GM12892 (cell line): ENCODE measurements at regions not wholly inside any gene's neighbourhood (a gene's known extent, or its start where the extent isn't known, plus 50 kb on each side); places are given as distances from the start of the nearest gene placed in this dataset.

Experiments used
- DNase-seq: peaks from one replicate; pipeline ENCODE4 v3.0.0; 2011; ENCODE audit not compliant: insufficient read length
- FAIRE-seq: peaks from 2 replicates; lab custom pipeline; 2011; peaks lifted over from hg19 to GRCh38; lab: Jason Lieb, UNC
- POLR2A ChIP-seq: IDR thresholded peaks from 2 replicates; pipeline ENCODE4 v1.6.1; 2011; ENCODE audit warnings: low read depth, low read length, control low read depth
- POLR2AphosphoS5 ChIP-seq: IDR thresholded peaks from 2 replicates; pipeline ENCODE4 v1.6.1; 2011; ENCODE audit warnings: low read depth, low read length, control low read depth
- TAF1 ChIP-seq: IDR thresholded peaks from 2 replicates; pipeline ENCODE4 v1.6.1; 2011; ENCODE audit warnings: low read depth, mild to moderate bottlenecking, control low read depth, low read length, borderline replicate concordance

- TF ChIP-seq POLR2A (no peak), TAF1 (no peak), POLR2AphosphoS5 (no peak)
- FAIRE-seq (no peak), DNase-seq (no peak)
These were observed 239.2 kb downstream of the ATG4C start for GRCh38 chr1:63023171-63023570.

GRCh38 chr1:63023637-63024036 is 239.7 kb downstream of the ATG4C start:
- no peak for FAIRE-seq
- TF ChIP-seq POLR2A (no peak), TAF1 (no peak), POLR2AphosphoS5 (no peak)
- no peak for DNase-seq

GRCh38 chr1:63024132-63024531 is 240.2 kb downstream of the ATG4C start:
- TF ChIP-seq POLR2AphosphoS5, result no peak
- TF ChIP-seq TAF1, result no peak
- no peak for FAIRE-seq

GRCh38 chr1:63027176-63027575 is 243.2 kb downstream of the ATG4C start:
- TF ChIP-seq POLR2A (no peak), POLR2AphosphoS5 (no peak), TAF1 (no peak)
- no peak for FAIRE-seq
- DNase-seq, result no peak

More at GRCh38 chr1:63024132-63024531, 240.2 kb downstream of the ATG4C start:
- no peak for DNase-seq

- DNase-seq (no peak), FAIRE-seq (no peak)
- TF ChIP-seq POLR2A (no peak), TAF1 (no peak), POLR2AphosphoS5 (no peak)
These were observed 248.2 kb downstream of the ATG4C start for GRCh38 chr1:63032171-63032570.

GRCh38 chr1:63033211-63033610 is 249.3 kb downstream of the ATG4C start:
- DNase-seq (no peak), FAIRE-seq (no peak)
- TF ChIP-seq TAF1 (no peak), POLR2AphosphoS5 (no peak), POLR2A (no peak)

DNA sequence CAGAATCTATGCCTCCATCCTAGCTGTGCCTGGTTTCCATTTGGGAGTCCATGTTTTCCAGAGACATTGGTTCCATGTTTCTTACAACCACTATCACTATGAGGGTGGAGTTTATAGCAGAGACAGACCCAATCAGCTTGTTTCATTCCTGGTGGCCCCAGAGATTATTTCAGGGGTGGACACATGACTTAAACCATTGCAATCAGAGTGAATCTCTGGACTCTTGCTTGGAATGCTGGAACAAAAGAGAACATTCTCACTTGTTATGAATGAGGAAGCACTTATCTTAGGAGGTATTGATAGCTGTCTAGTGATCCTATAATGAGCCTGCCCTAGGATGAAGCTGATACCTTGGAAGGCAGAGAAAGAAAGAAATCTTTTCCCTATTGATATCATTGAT is 250.3 kb downstream of the ATG4C start:
- FAIRE-seq (no peak), DNase-seq (no peak)
- no peak for TF ChIP-seq POLR2A
- TF ChIP-seq TAF1, result no peak
- TF ChIP-seq POLR2AphosphoS5, result no peak

DNA sequence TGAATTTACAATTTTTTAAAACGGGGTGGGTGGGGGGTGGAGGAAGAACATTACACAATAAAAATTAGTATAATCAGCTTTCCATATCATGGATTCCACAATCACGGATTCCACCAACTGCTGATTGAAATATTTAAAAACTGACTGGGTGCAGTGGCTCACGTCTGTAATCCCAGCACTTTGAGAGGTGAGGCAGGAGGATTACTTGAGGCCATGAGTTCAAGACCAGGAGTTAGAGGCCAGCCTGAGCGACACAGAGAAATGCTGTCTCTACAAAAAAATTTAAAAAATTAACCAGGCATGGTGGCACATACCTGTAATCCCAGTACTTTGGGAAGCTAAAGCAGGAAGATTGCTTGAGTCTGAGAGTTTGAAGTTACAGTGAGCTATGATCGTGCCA is 254.7 kb downstream of the ATG4C start:
- DNase-seq, result no peak
- no peak for FAIRE-seq

GRCh38 chr1:63041660-63042059 is 257.7 kb downstream of the ATG4C start:
- TF ChIP-seq POLR2AphosphoS5, result no peak
- no peak for TF ChIP-seq TAF1
- TF ChIP-seq POLR2A, result no peak
- FAIRE-seq, result no peak
- DNase-seq, result no peak

More for the DNA sequence above, 254.7 kb downstream of the ATG4C start:
- TF ChIP-seq POLR2AphosphoS5, result no peak
- no peak for TF ChIP-seq TAF1
- TF ChIP-seq POLR2A, result no peak

DNA sequence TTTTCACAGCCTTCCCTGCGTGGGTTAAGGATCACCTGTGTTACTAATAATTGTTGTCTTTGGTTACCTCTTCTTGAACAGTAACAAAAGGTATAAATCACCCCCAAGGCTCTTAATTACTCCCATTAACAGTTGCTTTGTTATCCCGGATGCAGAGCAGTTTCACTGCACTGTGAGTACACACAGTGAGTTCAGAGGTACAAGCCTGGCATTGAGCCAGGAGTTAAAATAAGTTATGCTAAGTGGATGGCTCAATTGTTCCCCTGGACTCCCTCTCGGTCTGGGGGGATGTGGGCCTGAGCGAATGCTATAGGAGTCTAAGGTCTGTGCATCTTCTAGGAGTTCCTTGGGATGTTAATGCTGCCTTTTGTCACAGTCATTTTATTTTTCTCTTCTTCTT is 258.3 kb downstream of the ATG4C start:
- DNase-seq, result no peak
- FAIRE-seq, result no peak
- TF ChIP-seq TAF1, result no peak
- TF ChIP-seq POLR2A, result no peak
- TF ChIP-seq POLR2AphosphoS5, result no peak

- DNase-seq (no peak), FAIRE-seq (no peak)
- TF ChIP-seq TAF1, result no peak
These were observed 262.6 kb downstream of the ATG4C start for GRCh38 chr1:63046539-63046938.

GRCh38 chr1:63049135-63049534 is 265.2 kb downstream of the ATG4C start:
- no peak for TF ChIP-seq POLR2A
- TF ChIP-seq TAF1, result no peak
- no peak for TF ChIP-seq POLR2AphosphoS5
- DNase-seq (no peak), FAIRE-seq (no peak)

DNA sequence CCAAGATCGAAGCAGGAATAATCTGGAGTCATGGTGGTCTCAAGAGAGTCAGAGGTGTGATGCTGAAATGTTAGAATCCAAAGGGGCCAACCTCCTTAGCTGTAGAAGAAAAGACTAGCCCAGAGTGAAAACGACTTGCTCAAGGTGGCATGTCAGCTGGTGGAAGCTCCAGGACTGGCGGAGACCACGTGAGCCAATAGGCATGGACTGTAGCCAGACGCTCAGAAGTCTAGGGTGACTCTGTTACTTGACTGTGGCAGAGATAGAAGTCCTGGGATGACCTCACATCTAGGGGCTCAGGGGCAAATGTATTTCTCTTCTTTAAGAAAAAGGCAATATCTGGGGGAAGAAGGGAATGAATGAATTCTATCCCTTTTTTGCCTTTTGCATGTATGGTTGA is 267.4 kb downstream of the ATG4C start:
- no peak for FAIRE-seq
- no peak for DNase-seq
- no peak for TF ChIP-seq POLR2A
- no peak for TF ChIP-seq POLR2AphosphoS5
